Natural killer cell treated with Interleukin-12 subunit alpha and Interleukin-12 subunit beta and Interleukin-15 and Interleukin-18, amount 100 ng/mL, for 72 hours (primary cell): ENCODE measurements at regions not wholly inside any gene's neighbourhood (a gene's known extent, or its start where the extent isn't known, plus 50 kb on each side); places are given as distances from the start of the nearest gene placed in this dataset.

Experiments used
- ATAC-seq, 2 donors: fragments of 150-1000 bp; cut with Tn5 transposase in 1 of 2; sonication (Bioruptor Pico), chemical (Tn5 transposase) in 1 of 2; 2 replicates each; pipeline ENCODE4 v1.10.0; 2021
- DNase-seq: peaks from one replicate; pipeline ENCODE4 v3.0.0; 2022; ENCODE audit warnings: low spot score
- H3K27ac Mint-ChIP-seq, 2 donors: 1 replicate in 1 of 2; 2 replicates in 1 of 2; pipeline ENCODE4 v1.8.0; 2022; ENCODE audit warnings: mixed read lengths in 2 of 2, mild to moderate bottlenecking in 1 of 2, moderate library complexity in 1 of 2
- H3K27me3 Mint-ChIP-seq, 2 donors: 1 replicate in 1 of 2; 2 replicates in 1 of 2; pipeline ENCODE4 v1.8.0; 2022; ENCODE audit warnings: mixed read lengths in 2 of 2
- H3K36me3 Mint-ChIP-seq: one replicate; pipeline ENCODE4 v1.8.0; 2022; ENCODE audit warnings: mixed read lengths
- H3K4me1 Mint-ChIP-seq, 2 donors: 1 replicate in 1 of 2; 2 replicates in 1 of 2; pipeline ENCODE4 v1.8.0; 2022; ENCODE audit warnings: low read depth in 2 of 2, mixed read lengths in 2 of 2, mild to moderate bottlenecking in 1 of 2
- H3K4me3 Mint-ChIP-seq: one replicate; pipeline ENCODE4 v1.8.0; 2022; ENCODE audit warnings: mixed read lengths
- H3K9me3 Mint-ChIP-seq: 2 replicates; pipeline ENCODE4 v1.8.0; 2022; ENCODE audit warnings: mixed read lengths

DNA sequence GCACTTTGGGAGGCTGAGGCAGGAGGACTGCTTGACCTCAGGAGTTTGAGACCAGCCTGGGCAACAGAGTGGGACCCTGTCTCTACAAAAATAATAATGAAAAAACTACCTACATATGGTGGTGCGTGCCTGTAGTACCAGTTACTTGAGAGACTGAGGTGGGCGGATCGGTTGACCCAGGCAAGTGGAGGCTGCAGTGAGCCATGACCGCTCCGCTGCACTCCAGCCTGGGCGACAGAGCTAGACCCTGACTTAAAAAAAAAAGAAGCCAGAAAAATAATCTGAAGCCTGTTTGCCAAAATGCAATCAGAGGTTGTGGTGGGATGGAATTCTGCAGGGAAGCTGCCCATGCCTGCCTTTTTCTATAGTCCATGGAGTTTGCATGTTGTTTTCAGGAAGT lies 50.4 kb upstream of the GGTA1 start:
- no peak overlapping the region for H3K27ac Mint-ChIP-seq
- no peak for DNase-seq

DNA sequence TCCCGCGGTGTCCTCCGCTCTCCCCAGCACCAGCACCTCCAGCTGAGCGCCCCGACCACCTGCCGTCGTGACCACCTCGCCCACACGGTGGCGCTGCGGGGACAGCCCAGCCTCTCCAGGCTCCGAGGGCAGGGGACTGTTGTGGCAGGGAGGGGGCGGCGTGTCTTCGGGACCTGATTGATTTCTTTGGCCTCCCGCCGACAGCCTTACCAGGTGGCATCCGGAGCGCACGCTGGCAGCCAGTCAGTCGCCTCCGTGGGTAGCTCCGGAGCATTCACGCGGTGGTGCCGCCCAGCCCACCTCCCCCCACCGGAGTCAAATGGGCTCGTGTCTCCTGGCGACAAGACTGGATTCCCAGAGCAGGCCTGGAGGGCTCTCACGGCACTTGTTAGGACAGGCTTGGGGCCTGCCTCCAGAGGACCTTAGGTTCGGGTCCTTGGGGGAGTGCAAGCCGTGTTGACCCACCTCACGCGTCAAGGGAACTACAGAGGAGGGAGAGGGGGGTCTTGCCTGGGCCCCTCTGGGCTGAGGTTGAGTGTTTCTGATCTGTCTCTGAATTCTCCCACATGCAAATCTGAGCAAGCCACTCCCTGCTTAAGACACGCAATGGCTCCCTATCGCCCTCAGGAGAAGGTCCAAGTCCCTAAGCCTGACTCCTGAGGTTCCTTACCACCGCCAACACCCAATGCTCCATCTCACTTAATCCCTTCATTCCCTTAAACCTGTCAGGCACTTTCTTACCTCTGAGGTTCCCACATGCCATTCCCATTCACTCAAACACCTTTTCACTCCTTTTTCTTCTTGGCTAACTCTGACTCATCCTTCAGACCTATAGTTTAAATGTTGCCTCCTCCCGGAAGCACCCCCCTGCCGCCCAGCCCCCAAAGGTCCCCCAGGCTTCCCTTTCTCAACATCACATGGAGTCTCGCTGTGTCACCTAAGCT lies 51.2 kb upstream of the GGTA1 start:
- H3K4me1 Mint-ChIP-seq = peaks cover 0 to 4% of the 10 kb centered on the region in 2 donors
- DNase-seq (peak; percentile 73), ATAC-seq (peak; percentile 67 to 70)
- no peaks in the 10 kb centered on the region for H3K9me3 Mint-ChIP-seq
- no peak overlapping the region for H3K4me3 Mint-ChIP-seq
- H3K27me3 Mint-ChIP-seq = peaks cover 11 to 14% of the 10 kb centered on the region in 2 donors
- H3K27ac Mint-ChIP-seq = no peak overlapping the region
- H3K36me3 Mint-ChIP-seq = no peaks in the 10 kb centered on the region

More for the DNA sequence above, 50.4 kb upstream of the GGTA1 start:
- no peak for ATAC-seq
- H3K4me1 Mint-ChIP-seq = peaks cover 0 to 4% of the 10 kb centered on the region in 2 donors
- no peaks in the 10 kb centered on the region for H3K9me3 Mint-ChIP-seq
- peaks cover 11 to 14% of the 10 kb centered on the region in 2 donors for H3K27me3 Mint-ChIP-seq
- H3K4me3 Mint-ChIP-seq = no peak overlapping the region
- H3K36me3 Mint-ChIP-seq = no peaks in the 10 kb centered on the region

DNA sequence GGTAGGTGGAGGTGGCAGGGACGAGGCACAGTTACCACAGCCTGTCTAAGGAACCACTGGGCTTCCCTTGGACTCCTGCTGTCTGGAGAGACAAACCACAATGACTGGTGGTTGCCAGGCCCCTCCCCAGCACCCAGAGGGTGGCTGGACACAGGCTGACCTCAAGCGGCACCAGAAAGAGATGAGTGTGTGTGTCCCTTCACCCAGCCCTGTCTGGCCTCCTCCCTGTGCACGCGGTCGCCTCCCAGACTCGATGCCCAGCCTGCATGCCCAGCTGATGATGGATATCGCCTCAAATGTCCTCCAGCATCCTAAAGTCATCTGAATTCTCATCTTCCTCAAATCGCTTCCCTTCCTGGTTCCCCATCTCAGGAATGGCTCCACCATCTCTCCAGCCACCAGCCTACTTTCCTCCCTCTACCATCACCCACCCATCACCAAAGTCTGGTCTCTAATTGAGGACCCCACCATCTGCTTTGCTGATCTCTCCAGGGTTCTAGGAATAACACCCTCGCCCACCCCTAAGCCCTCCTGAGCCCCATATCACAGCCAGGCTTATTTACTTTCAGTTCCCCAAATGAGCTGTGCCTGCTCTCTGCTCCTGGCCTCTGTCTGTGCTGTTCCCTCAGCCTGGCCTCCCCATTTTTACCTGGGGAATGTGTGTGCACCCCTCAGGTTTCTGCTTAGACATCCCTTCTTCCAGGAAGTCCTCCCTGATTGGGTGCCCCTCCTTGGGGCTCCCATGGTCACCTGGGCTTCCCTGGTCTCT lies 52.5 kb upstream of the GGTA1 start:
- peaks cover 11 to 14% of the 10 kb centered on the region in 2 donors for H3K27me3 Mint-ChIP-seq
- no peak overlapping the region for H3K27ac Mint-ChIP-seq
- H3K4me3 Mint-ChIP-seq = no peak overlapping the region
- no peak for DNase-seq
- H3K9me3 Mint-ChIP-seq = no peaks in the 10 kb centered on the region
- ATAC-seq = no peak
- H3K4me1 Mint-ChIP-seq = peaks cover 0 to 8% of the 10 kb centered on the region in 2 donors
- no peaks in the 10 kb centered on the region for H3K36me3 Mint-ChIP-seq

DNA sequence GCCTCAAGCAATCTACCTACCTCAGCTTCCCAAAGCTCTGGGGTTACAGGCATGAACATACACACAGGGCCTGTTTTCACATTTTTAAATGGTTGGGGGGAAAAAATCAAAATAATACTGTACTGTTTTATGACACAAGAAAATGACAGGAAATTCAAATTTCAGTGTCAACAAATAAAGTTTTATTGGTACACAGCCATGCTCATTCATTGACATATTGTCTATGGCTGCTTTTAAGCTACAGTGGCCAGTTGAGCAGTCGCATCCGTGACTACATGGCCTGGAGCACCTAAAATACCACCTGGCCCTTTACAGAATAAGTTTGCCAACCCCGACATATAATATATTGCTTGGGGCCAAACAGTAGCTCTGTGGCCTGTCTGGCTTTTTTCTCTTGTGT lies 56.4 kb upstream of the GGTA1 start:
- Mint-ChIP-seq H3K4me3 (no peak overlapping the region), H3K36me3 (no peaks in the 10 kb centered on the region), H3K27me3 (peaks cover 0 to 9% of the 10 kb centered on the region in 2 donors), H3K27ac (no peak overlapping the region), H3K4me1 (peaks cover 8 to 17% of the 10 kb centered on the region in 2 donors), H3K9me3 (no peaks in the 10 kb centered on the region)
- ATAC-seq = no peak
- DNase-seq = no peak

DNA sequence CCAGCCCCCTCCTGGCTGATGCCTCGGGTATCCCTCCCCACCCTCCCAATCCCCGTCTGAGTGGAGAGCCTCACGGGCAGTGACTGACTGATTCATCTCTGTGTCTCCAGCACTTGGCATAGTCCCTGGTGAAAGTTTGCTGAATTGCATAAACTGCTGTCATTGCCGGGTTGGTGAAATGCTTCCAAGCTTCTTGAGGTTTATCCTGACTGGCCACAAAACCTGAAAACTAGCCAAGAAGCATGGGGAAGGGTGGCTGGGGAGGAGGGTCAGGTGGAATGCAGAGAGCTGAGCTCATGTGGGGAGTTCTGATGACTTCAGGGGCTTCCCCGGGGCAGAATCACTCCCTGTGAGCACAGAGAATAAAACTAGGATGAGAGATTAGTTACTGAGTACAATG lies 56.9 kb upstream of the GGTA1 start:
- Mint-ChIP-seq H3K4me3 (no peak overlapping the region), H3K27ac (no peak overlapping the region), H3K27me3 (peaks cover 0 to 6% of the 10 kb centered on the region in 2 donors), H3K36me3 (no peaks in the 10 kb centered on the region), H3K9me3 (no peaks in the 10 kb centered on the region), H3K4me1 (peaks cover 8 to 15% of the 10 kb centered on the region in 2 donors)
- ATAC-seq (no peak), DNase-seq (no peak)

DNA sequence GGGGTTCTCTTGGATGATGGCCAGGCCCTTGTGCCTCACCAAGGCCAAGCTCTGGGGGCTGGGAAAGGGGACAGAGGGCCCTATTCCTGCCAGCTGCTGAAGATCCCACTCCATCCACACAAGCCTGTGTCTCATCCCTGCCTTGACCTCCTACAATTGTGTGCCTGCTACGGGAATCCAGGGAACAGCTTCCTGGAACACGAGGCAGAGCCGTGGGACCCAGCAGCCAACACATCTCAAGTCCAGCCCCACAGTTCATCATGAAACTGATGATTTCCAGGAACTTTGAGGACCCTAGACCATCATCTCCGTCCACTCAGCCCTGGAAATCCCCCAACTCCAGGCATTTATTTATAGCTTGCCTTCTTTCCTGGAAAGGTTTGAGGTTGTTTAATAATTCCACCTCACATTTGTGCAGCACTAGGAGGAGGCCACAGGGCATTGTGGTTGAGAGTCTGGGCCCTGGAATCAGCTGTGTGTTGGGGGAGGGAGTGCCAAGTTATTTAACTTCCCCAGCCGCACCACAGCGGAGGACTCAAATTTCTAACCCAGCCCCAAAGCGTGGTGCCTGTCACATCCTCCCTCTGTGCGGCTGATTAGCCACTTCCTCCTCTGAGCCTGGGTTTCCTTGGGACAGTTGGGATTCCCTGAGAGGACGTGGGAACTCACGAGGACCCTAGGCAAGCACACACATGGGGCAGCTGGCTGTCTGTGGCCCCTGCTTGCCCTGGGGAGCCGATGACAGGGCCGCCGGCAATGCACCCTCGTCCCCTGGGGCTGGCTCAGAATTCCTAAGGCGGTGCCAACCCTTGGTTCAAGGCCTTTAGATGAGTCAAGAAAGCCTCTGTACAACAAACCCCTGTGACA lies 58.2 kb upstream of the GGTA1 start:
- Mint-ChIP-seq H3K27me3 (peaks cover 0 to under 1% of the 10 kb centered on the region in 2 donors), H3K4me3 (no peak overlapping the region), H3K27ac (peak overlapping the region in 1 of 2 donors; percentile 45), H3K9me3 (no peaks in the 10 kb centered on the region), H3K36me3 (no peaks in the 10 kb centered on the region), H3K4me1 (peaks cover 8 to 22% of the 10 kb centered on the region in 2 donors)
- peak; percentile 64 to 69 for ATAC-seq
- no peak for DNase-seq

DNA sequence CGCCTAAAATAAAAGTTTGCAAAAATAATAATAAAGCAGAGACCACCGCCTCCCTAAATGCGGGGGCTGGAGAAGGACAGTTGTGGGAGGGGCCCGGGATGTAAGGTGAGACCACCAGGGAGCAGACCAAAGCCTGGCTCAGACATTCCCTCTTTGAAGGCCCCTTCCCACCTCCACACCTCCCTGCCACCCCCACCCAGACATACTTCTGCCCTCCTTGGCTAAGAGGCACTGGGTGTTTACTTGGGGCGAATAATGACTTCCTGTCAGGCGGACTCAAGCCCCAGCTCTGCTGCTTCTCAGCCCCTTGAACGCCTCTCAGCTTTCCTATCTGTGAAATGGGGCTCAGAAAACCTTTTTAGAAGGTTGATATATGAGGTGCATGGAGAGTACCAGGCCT lies 58.8 kb upstream of the GGTA1 start:
- no peak overlapping the region for H3K27ac Mint-ChIP-seq
- no peaks in the 10 kb centered on the region for H3K9me3 Mint-ChIP-seq
- DNase-seq (no peak), ATAC-seq (no peak)
- H3K4me3 Mint-ChIP-seq = no peak overlapping the region
- peaks cover 8 to 22% of the 10 kb centered on the region in 2 donors for H3K4me1 Mint-ChIP-seq
- peaks cover 0 to 7% of the 10 kb centered on the region in 2 donors for H3K27me3 Mint-ChIP-seq
- H3K36me3 Mint-ChIP-seq = no peaks in the 10 kb centered on the region

DNA sequence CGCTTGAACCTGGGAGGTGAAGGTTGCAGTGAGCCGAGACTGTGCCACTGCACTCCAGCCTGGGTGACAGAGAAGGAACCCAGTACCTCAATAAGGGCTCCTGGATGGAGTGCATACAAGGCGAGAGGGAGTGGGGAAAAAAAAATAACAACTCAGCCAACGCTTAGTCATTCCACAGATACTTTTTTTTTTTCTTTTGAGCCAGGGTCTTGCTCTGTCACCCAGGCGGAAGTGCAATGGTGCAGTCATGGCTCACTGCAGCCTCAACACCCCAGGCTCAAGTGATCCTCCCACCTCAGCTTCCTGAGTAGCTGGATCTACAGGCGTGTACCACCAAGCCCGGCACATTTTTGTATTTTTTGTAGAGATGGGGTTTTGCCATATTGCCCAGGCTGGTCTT lies 59.5 kb upstream of the GGTA1 start:
- no peak for DNase-seq

DNA sequence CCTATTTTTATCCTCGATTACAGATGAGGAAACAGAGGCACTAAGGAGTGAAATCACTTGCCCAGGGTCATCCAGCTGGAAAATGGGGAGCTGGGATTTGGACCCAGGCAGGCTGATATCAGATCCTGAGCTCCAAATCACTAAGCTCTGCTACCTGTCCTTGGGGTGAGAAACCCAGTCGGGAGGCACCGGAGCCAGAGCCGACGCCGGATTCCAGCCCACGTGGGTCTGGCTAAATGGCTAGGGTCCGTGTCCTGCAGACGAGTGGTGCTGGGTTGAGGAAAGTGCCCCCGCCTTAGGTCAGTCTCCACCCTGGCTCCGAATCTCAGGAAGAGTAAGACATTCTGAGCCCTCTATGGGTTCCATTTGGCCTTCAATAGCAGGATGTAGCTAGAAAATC lies 61.3 kb upstream of the GGTA1 start:
- Mint-ChIP-seq H3K36me3 (no peaks in the 10 kb centered on the region), H3K9me3 (no peaks in the 10 kb centered on the region), H3K27ac (no peak overlapping the region), H3K4me1 (peaks cover 8 to 22% of the 10 kb centered on the region in 2 donors), H3K4me3 (no peak overlapping the region), H3K27me3 (peaks cover 0 to 8% of the 10 kb centered on the region in 2 donors)
- ATAC-seq (no peak), DNase-seq (no peak)

More for the DNA sequence above, 59.5 kb upstream of the GGTA1 start:
- ATAC-seq = peak; percentile 38 to 55
- H3K36me3 Mint-ChIP-seq = no peaks in the 10 kb centered on the region
- peaks cover 0 to 8% of the 10 kb centered on the region in 2 donors for H3K27me3 Mint-ChIP-seq
- no peaks in the 10 kb centered on the region for H3K9me3 Mint-ChIP-seq
- no peak overlapping the region for H3K4me3 Mint-ChIP-seq
- peaks cover 8 to 22% of the 10 kb centered on the region in 2 donors for H3K4me1 Mint-ChIP-seq
- H3K27ac Mint-ChIP-seq = peak overlapping the region in 1 of 2 donors; percentile 45

DNA sequence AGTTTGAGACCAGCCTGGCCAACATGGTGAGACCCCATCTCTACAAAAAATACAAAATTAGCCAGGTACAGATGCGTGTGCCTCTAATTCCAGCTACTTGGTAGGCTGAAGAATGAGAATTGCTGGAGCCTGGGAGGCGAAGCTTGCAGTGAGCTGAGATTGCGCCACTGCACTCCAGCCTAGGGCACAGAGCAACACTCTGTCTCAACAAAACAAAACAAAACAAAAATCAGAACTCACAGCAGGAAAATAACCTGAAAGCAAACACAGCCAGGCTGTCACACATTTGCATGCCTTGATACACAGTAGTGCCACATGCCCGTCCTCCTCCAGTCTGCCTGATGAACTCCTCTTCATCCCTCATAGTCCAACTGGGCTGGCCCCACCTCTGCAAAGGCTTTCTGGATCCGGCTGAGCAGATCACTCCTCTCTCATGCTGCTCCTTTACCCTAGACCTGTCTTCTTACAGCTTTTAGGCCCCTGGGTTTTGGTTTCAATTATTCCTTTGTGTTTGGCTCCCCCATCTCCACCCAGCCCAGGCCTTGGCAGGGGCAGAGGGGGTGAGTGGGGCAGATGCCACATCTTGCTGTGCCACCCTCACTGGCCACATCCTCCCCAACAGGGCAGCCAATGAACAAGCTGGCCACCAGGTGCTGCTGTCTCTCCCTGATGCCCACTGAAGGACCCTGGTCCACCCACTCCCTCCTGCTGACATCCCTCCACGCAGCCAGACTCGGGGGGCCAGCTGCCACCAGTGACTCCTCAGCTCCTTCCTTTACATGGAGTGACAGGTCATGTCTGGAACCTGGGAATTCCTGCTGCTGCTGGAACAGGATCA lies 62.0 kb upstream of the GGTA1 start:
- H3K4me3 Mint-ChIP-seq = no peak overlapping the region
- H3K4me1 Mint-ChIP-seq = peaks cover 8 to 21% of the 10 kb centered on the region in 2 donors
- ATAC-seq (peak in 1 of 2 donors; percentile 40), DNase-seq (no peak)
- H3K36me3 Mint-ChIP-seq = no peaks in the 10 kb centered on the region
- no peaks in the 10 kb centered on the region for H3K9me3 Mint-ChIP-seq
- H3K27me3 Mint-ChIP-seq = peaks cover 0 to 14% of the 10 kb centered on the region in 2 donors
- H3K27ac Mint-ChIP-seq = peak overlapping the region in 1 of 2 donors; percentile 49

DNA sequence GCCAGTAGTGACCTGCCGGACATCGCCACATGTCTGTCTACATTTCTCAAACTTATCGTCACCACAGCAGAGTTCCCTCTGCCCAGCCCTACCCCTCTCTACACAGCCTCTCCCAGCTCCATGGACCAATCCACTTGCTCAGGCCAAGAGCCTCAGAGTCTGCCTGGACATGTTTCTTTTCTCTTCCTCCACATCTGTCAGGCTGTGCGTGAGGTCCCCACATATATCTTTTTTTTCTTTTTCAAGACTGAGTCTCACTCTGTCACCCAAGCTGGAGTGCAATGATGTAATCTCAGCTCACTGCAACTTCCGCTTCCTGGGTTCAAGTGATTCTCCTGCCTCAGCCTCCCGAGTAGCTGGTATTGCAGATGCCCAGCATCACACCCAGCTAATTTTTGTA lies 62.7 kb upstream of the GGTA1 start:
- Mint-ChIP-seq H3K4me1 (peaks cover 8 to 18% of the 10 kb centered on the region in 2 donors), H3K9me3 (no peaks in the 10 kb centered on the region), H3K4me3 (no peak overlapping the region), H3K27me3 (peaks cover 0 to 14% of the 10 kb centered on the region in 2 donors), H3K27ac (peak overlapping the region in 1 of 2 donors; percentile 49), H3K36me3 (no peaks in the 10 kb centered on the region)
- ATAC-seq = no peak
- DNase-seq = no peak

DNA sequence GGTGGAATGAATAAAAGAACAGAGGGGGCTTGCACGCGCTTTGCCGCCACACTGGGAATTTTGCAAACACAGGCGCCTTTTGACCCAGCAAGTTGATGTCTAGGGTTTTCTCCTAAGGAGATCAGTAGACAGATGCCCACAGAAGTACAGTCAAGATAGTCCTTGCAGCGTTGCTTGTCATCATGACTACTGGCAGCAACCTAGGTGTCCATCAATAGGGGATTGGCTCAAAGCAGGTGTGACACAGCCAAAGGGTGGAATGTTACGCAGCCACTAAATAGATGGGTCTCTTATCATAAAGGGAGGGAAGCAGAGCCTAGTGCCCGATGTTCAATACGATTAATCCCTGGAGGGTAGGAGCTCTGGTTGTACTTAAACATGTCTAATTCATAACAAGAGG lies 63.8 kb upstream of the GGTA1 start:
- ATAC-seq = no peak
- H3K4me1 Mint-ChIP-seq = peaks cover 0 to 11% of the 10 kb centered on the region in 2 donors
- H3K27me3 Mint-ChIP-seq = peaks cover 3 to 14% of the 10 kb centered on the region in 2 donors
- no peaks in the 10 kb centered on the region for H3K36me3 Mint-ChIP-seq
- DNase-seq = no peak
- H3K4me3 Mint-ChIP-seq = no peak overlapping the region
- no peak overlapping the region for H3K27ac Mint-ChIP-seq
- no peaks in the 10 kb centered on the region for H3K9me3 Mint-ChIP-seq
